SK-N-SH treated with all-trans-retinoic acid at 6 μM for 48 hours (cell line): ENCODE measurements at regions not wholly inside any gene's neighbourhood (a gene's known extent, or its start where the extent isn't known, plus 50 kb on each side); places are given as distances from the start of the nearest gene placed in this dataset.

Experiments used
- ATAC-seq: fragments of 200-7000 bp; cut with Tn5 transposase; 3 replicates; pipeline ENCODE4 v1.9.1; 2020; ENCODE audit warnings: mild to moderate bottlenecking, moderate library complexity
- ARNTL ChIP-seq: fragments of 450-650 bp; formaldehyde crosslinking; IDR thresholded peaks from 2 replicates; pipeline ENCODE4 v1.5.0; 2020; ENCODE audit warnings: low read depth, mild to moderate bottlenecking, moderate library complexity, borderline replicate concordance
- BACH2 ChIP-seq: fragments of 250-450 bp; sonication (Bioruptor Pico); IDR thresholded peaks from 2 replicates; pipeline ENCODE4 v1.9.0; 2021; ENCODE audit warnings: mild to moderate bottlenecking, borderline replicate concordance
- CSDC2 ChIP-seq: fragments of 250-450 bp; sonication (Bioruptor Pico); IDR thresholded peaks from 2 replicates; pipeline ENCODE4 v1.5.0; 2020; ENCODE audit warnings: mild to moderate bottlenecking, moderate library complexity
- ESRRG ChIP-seq: fragments of 250-450 bp; sonication (Bioruptor Pico); IDR thresholded peaks from 2 replicates; pipeline ENCODE4 v1.6.1; 2021; ENCODE audit warnings: mild to moderate bottlenecking
- GLIS3 ChIP-seq: fragments of 250-450 bp; sonication (Bioruptor Pico); IDR thresholded peaks from 2 replicates; pipeline ENCODE4 v1.5.0; 2020; ENCODE audit warnings: mild to moderate bottlenecking, moderate library complexity
- ISL1 ChIP-seq: fragments of 250-450 bp; sonication (Bioruptor Pico); IDR thresholded peaks from 2 replicates; pipeline ENCODE4 v2.1.2; 2022; ENCODE audit warnings: mild to moderate bottlenecking, moderate library complexity
- PPARA ChIP-seq: fragments of 250-450 bp; sonication (Bioruptor Pico); IDR thresholded peaks from 2 replicates; pipeline ENCODE4 v1.5.0; 2020; ENCODE audit warnings: mild to moderate bottlenecking, borderline replicate concordance
- RARB ChIP-seq: fragments of 250-450 bp; sonication (Bioruptor Pico); IDR thresholded peaks from 2 replicates; pipeline ENCODE4 v1.8.0; 2021; ENCODE audit warnings: mild to moderate bottlenecking, moderate library complexity
- SNAI2 ChIP-seq: fragments of 250-450 bp; sonication (Bioruptor Pico); IDR thresholded peaks from 2 replicates; pipeline ENCODE4 v1.5.0; 2020; ENCODE audit warnings: mild to moderate bottlenecking, moderate library complexity
- TCF4 ChIP-seq: fragments of 250-450 bp; sonication (Bioruptor Pico); IDR thresholded peaks from 2 replicates; pipeline ENCODE4 v1.8.0; 2021; ENCODE audit warnings: mild to moderate bottlenecking, moderate library complexity, borderline replicate concordance
- TOX ChIP-seq: fragments of 250-450 bp; sonication (Bioruptor Pico); IDR thresholded peaks from 2 replicates; pipeline ENCODE4 v1.8.0; 2021; ENCODE audit warnings: mild to moderate bottlenecking, moderate library complexity, borderline replicate concordance
- ZC3H10 ChIP-seq: fragments of 250-450 bp; sonication (Bioruptor Pico); IDR thresholded peaks from 2 replicates; pipeline ENCODE4 v1.5.1; 2021; ENCODE audit warnings: mild to moderate bottlenecking, moderate library complexity
- ZFP30 ChIP-seq: fragments of 450-650 bp; formaldehyde crosslinking; IDR thresholded peaks from 2 replicates; pipeline ENCODE4 v1.5.0; 2022; ENCODE audit warnings: mild to moderate bottlenecking, moderate library complexity
- ZNF565 ChIP-seq: fragments of 450-650 bp; formaldehyde crosslinking; conservative IDR thresholded peaks from 2 replicates; pipeline ENCODE4 v1.5.0; 2020; ENCODE audit warnings: low read depth, mild to moderate bottlenecking, moderate library complexity
- ZNF8 ChIP-seq: fragments of 450-650 bp; formaldehyde crosslinking; IDR thresholded peaks from 2 replicates; pipeline ENCODE4 v1.5.0; 2020; ENCODE audit warnings: mild to moderate bottlenecking, moderate library complexity
- TF ChIP-seq, protein P1 (sequence below): fragments of 250-450 bp; sonication (Bioruptor Pico); IDR thresholded peaks from 2 replicates; pipeline ENCODE4 v1.5.1; 2021; ENCODE audit warnings: mild to moderate bottlenecking, moderate library complexity
- TF ChIP-seq, protein P2 (sequence below): fragments of 250-450 bp; sonication (Bioruptor Pico); IDR thresholded peaks from 2 replicates; pipeline ENCODE4 v1.5.0; 2020; ENCODE audit warnings: mild to moderate bottlenecking, moderate library complexity
- TF ChIP-seq, protein P3 (sequence below): fragments of 250-450 bp; sonication (Bioruptor Pico); IDR thresholded peaks from 2 replicates; pipeline ENCODE4 v1.8.0; 2021; ENCODE audit warnings: low read depth, mild to moderate bottlenecking, moderate library complexity, borderline replicate concordance
- TF ChIP-seq, protein P4 (sequence below): fragments of 250-450 bp; sonication (Bioruptor Pico); IDR thresholded peaks from 2 replicates; pipeline ENCODE4 v1.8.0; 2020; ENCODE audit warnings: mild to moderate bottlenecking, moderate library complexity, borderline replicate concordance
- TF ChIP-seq, protein P5 (sequence below): fragments of 250-450 bp; sonication (Bioruptor Pico); IDR thresholded peaks from 2 replicates; pipeline ENCODE4 v1.5.1; 2020; ENCODE audit warnings: low read depth, mild to moderate bottlenecking, moderate library complexity

DNA sequence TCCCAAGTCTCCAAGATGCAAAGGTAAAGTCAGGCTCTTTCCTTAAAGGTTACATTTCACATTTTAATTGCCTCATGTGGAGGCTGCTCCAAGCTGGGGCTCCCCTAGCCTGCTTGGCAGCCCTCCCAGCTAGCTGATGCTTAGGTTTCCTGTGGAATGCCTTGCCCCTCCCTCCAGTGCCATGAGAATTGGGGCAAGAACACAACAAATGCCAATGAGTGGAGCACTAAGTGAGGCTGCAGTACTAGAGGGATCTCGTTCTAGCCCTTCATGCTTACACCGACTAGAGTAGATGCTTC, 597.7 kb downstream of the MID1IP1 start:
- TF ChIP-seq BACH2 (CRISPR knock-in tag) (no peak), CSDC2 (CRISPR knock-in tag) (no peak), ARNTL (CRISPR knock-in tag) (no peak), ZC3H10 (CRISPR knock-in tag) (no peak), GLIS3 (CRISPR knock-in tag) (no peak), ISL1 (no peak), ESRRG (no peak), ZFP30 (CRISPR knock-in tag) (no peak), TCF4 (CRISPR knock-in tag) (no peak), ZNF565 (CRISPR knock-in tag) (no peak)
- TF ChIP-seq, protein P1, sequence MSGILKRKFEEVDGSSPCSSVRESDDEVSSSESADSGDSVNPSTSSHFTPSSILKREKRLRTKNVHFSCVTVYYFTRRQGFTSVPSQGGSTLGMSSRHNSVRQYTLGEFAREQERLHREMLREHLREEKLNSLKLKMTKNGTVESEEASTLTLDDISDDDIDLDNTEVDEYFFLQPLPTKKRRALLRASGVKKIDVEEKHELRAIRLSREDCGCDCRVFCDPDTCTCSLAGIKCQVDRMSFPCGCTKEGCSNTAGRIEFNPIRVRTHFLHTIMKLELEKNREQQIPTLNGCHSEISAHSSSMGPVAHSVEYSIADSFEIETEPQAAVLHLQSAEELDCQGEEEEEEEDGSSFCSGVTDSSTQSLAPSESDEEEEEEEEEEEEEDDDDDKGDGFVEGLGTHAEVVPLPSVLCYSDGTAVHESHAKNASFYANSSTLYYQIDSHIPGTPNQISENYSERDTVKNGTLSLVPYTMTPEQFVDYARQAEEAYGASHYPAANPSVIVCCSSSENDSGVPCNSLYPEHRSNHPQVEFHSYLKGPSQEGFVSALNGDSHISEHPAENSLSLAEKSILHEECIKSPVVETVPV = no peak
- TF ChIP-seq, protein P2, sequence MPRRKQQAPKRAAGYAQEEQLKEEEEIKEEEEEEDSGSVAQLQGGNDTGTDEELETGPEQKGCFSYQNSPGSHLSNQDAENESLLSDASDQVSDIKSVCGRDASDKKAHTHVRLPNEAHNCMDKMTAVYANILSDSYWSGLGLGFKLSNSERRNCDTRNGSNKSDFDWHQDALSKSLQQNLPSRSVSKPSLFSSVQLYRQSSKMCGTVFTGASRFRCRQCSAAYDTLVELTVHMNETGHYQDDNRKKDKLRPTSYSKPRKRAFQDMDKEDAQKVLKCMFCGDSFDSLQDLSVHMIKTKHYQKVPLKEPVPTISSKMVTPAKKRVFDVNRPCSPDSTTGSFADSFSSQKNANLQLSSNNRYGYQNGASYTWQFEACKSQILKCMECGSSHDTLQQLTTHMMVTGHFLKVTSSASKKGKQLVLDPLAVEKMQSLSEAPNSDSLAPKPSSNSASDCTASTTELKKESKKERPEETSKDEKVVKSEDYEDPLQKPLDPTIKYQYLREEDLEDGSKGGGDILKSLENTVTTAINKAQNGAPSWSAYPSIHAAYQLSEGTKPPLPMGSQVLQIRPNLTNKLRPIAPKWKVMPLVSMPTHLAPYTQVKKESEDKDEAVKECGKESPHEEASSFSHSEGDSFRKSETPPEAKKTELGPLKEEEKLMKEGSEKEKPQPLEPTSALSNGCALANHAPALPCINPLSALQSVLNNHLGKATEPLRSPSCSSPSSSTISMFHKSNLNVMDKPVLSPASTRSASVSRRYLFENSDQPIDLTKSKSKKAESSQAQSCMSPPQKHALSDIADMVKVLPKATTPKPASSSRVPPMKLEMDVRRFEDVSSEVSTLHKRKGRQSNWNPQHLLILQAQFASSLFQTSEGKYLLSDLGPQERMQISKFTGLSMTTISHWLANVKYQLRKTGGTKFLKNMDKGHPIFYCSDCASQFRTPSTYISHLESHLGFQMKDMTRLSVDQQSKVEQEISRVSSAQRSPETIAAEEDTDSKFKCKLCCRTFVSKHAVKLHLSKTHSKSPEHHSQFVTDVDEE (CRISPR knock-in tag) = no peak
- TF ChIP-seq, protein P3, sequence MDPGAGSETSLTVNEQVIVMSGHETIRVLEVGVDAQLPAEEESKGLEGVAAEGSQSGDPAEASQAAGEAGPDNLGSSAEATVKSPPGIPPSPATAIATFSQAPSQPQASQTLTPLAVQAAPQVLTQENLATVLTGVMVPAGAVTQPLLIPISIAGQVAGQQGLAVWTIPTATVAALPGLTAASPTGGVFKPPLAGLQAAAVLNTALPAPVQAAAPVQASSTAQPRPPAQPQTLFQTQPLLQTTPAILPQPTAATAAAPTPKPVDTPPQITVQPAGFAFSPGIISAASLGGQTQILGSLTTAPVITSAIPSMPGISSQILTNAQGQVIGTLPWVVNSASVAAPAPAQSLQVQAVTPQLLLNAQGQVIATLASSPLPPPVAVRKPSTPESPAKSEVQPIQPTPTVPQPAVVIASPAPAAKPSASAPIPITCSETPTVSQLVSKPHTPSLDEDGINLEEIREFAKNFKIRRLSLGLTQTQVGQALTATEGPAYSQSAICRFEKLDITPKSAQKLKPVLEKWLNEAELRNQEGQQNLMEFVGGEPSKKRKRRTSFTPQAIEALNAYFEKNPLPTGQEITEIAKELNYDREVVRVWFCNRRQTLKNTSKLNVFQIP (CRISPR knock-in tag) = no peak
- TF ChIP-seq, protein P4, sequence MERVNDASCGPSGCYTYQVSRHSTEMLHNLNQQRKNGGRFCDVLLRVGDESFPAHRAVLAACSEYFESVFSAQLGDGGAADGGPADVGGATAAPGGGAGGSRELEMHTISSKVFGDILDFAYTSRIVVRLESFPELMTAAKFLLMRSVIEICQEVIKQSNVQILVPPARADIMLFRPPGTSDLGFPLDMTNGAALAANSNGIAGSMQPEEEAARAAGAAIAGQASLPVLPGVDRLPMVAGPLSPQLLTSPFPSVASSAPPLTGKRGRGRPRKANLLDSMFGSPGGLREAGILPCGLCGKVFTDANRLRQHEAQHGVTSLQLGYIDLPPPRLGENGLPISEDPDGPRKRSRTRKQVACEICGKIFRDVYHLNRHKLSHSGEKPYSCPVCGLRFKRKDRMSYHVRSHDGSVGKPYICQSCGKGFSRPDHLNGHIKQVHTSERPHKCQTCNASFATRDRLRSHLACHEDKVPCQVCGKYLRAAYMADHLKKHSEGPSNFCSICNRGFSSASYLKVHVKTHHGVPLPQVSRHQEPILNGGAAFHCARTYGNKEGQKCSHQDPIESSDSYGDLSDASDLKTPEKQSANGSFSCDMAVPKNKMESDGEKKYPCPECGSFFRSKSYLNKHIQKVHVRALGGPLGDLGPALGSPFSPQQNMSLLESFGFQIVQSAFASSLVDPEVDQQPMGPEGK (CRISPR knock-in tag) = no peak
- TF ChIP-seq, protein P5, sequence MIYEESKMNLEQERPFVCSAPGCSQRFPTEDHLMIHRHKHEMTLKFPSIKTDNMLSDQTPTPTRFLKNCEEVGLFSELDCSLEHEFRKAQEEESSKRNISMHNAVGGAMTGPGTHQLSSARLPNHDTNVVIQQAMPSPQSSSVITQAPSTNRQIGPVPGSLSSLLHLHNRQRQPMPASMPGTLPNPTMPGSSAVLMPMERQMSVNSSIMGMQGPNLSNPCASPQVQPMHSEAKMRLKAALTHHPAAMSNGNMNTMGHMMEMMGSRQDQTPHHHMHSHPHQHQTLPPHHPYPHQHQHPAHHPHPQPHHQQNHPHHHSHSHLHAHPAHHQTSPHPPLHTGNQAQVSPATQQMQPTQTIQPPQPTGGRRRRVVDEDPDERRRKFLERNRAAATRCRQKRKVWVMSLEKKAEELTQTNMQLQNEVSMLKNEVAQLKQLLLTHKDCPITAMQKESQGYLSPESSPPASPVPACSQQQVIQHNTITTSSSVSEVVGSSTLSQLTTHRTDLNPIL (CRISPR knock-in tag) = no peak
- no peak for ATAC-seq

DNA sequence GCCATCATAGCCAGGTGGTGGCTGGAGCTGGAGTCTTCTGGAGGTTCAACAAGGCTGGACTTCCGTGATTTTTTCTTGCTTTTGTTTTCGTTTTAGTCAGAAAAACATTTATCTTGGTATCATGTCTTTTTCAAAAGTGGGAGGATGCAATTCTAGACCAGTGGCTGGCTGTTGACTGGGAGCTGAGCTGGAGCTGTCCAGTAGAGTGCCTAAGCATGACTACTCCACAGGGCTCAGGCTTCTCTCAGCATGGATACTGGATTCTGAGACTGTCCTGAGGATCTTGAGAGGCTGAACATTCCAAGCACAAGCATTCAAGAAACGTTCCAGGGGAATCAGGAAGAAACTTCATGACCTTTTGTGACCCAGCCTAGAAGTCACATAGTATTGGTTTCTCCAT, 598.1 kb downstream of the MID1IP1 start:
- ATAC-seq = no peak
- TF ChIP-seq TOX (no peak), ZC3H10 (CRISPR knock-in tag) (no peak), SNAI2 (CRISPR knock-in tag) (no peak), ESRRG (no peak), PPARA (no peak), ZNF565 (CRISPR knock-in tag) (no peak), ZNF8 (CRISPR knock-in tag) (no peak), ARNTL (CRISPR knock-in tag) (no peak), CSDC2 (CRISPR knock-in tag) (no peak), RARB (CRISPR knock-in tag) (no peak)
- TF ChIP-seq, protein P1 = no peak
- TF ChIP-seq, protein P2 (CRISPR knock-in tag) = no peak
